MM.1S (cell line): ENCODE measurements at regions not wholly inside any gene's neighbourhood (a gene's known extent, or its start where the extent isn't known, plus 50 kb on each side); places are given as distances from the start of the nearest gene placed in this dataset.

Experiments
- DNase-seq: peaks from one replicate; pipeline ENCODE4 v3.0.0-alpha.2; 2015
- H2AFZ ChIP-seq: fragments of 300-600 bp; sonication (generic); 2 replicates; pipeline ENCODE4 v1.6.0; 2016; ENCODE audit warnings: antibody characterized with exemption, low read length
- H3F3A ChIP-seq: fragments of 300-600 bp; sonication (generic); 2 replicates; pipeline ENCODE4 v1.6.1; 2016; ENCODE audit warnings: mild to moderate bottlenecking, antibody characterized with exemption, low read length, moderate library complexity, mixed read lengths; ENCODE audit not compliant: insufficient read depth
- H3K27ac ChIP-seq: fragments of 300-600 bp; sonication (generic); 2 replicates; pipeline ENCODE4 v1.5.1; 2016; ENCODE audit warnings: mild to moderate bottlenecking, low read length
- H3K27me3 ChIP-seq: fragments of 300-600 bp; sonication (generic); replicated peaks from 2 replicates; pipeline ENCODE4 v1.6.0; 2016; ENCODE audit warnings: low read length; ENCODE audit not compliant: insufficient read depth
- H3K36me3 ChIP-seq: fragments of 300-600 bp; sonication (generic); replicated peaks from 2 replicates; pipeline ENCODE4 v1.6.1; 2016; ENCODE audit warnings: mild to moderate bottlenecking, low read length, mixed read lengths; ENCODE audit not compliant: insufficient read depth
- H3K4me1 ChIP-seq: fragments of 300-600 bp; sonication (generic); 2 replicates; pipeline ENCODE4 v1.6.1; 2016; ENCODE audit warnings: low read length, mixed read lengths
- H3K4me2 ChIP-seq: fragments of 300-600 bp; sonication (generic); 2 replicates; pipeline ENCODE4 v1.6.0; 2016; ENCODE audit warnings: low read depth, low read length
- H3K4me3 ChIP-seq: fragments of 300-600 bp; sonication (generic); 2 replicates; pipeline ENCODE4 v1.5.1; 2016; ENCODE audit warnings: low read length, mixed read lengths
- H3K79me2 ChIP-seq: fragments of 300-600 bp; sonication (generic); 2 replicates; pipeline ENCODE4 v1.6.1; 2016; ENCODE audit warnings: mixed run types, low read length, mixed read lengths
- H3K9ac ChIP-seq: fragments of 300-600 bp; sonication (generic); 2 replicates; pipeline ENCODE4 v1.6.1; 2016; ENCODE audit warnings: low read length, mixed read lengths
- H3K9me2 ChIP-seq: fragments of 300-600 bp; sonication (generic); replicated peaks from 2 replicates; pipeline ENCODE4 v1.6.1; 2016; ENCODE audit warnings: mild to moderate bottlenecking, low read length, mixed read lengths; ENCODE audit not compliant: insufficient read depth
- H3K9me3 ChIP-seq: fragments of 300-600 bp; sonication (generic); replicated peaks from 2 replicates; pipeline ENCODE4 v1.6.1; 2016; ENCODE audit warnings: mild to moderate bottlenecking, low read length, mixed read lengths; ENCODE audit not compliant: insufficient read depth
- H4K20me1 ChIP-seq: fragments of 300-600 bp; sonication (generic); 2 replicates; pipeline ENCODE4 v1.6.1; 2016; ENCODE audit warnings: mild to moderate bottlenecking, low read length, moderate library complexity, mixed read lengths; ENCODE audit not compliant: insufficient read depth
- CTCF ChIP-seq: fragments of 300-600 bp; sonication (generic); IDR thresholded peaks from 2 replicates; pipeline ENCODE4 v1.5.1; 2016; ENCODE audit warnings: antibody characterized with exemption, low read length, mixed read lengths
- EZH2 ChIP-seq: fragments of 300-600 bp; sonication (generic); optimal IDR thresholded peaks from 2 replicates; pipeline ENCODE3; 2017; ENCODE audit warnings: low read depth, mild to moderate bottlenecking, antibody characterized with exemption, low read length, mixed read lengths
- EZH2phosphoT487 ChIP-seq: fragments of 300-600 bp; sonication (generic); IDR thresholded peaks from 2 replicates; pipeline ENCODE4 v1.6.1; 2018; ENCODE audit warnings: antibody characterized with exemption, low read length

GRCh38 chr17:77028900-77029299, 111.9 kb upstream of the SEC14L1 start:
- Histone ChIP-seq H3K27ac (no peak overlapping the region), H3K79me2 (no peaks in the 10 kb centered on the region), H3K4me1 (no peaks in the 10 kb centered on the region), H3K9ac (no peak overlapping the region), H3K4me2 (no peak overlapping the region), H3K36me3 (no peaks in the 10 kb centered on the region), H4K20me1 (no peaks in the 10 kb centered on the region), H3K9me2 (no peaks in the 10 kb centered on the region), H3F3A (no peaks in the 10 kb centered on the region), H2AFZ (no peak overlapping the region), H3K9me3 (no peaks in the 10 kb centered on the region), H3K4me3 (no peak overlapping the region), H3K27me3 (no peaks in the 10 kb centered on the region)
- TF ChIP-seq EZH2phosphoT487 (no peak), EZH2 (no peak), CTCF (no peak)
- no peak for DNase-seq

- Histone ChIP-seq H3K27me3 (no peaks in the 10 kb centered on the region), H3F3A (no peaks in the 10 kb centered on the region), H4K20me1 (no peaks in the 10 kb centered on the region), H2AFZ (no peak overlapping the region), H3K79me2 (no peaks in the 10 kb centered on the region), H3K4me3 (no peak overlapping the region), H3K36me3 (no peaks in the 10 kb centered on the region), H3K9ac (no peak overlapping the region), H3K9me2 (no peaks in the 10 kb centered on the region), H3K4me1 (no peaks in the 10 kb centered on the region), H3K27ac (no peak overlapping the region), H3K4me2 (no peak overlapping the region), H3K9me3 (no peaks in the 10 kb centered on the region)
- DNase-seq = no peak
- TF ChIP-seq EZH2 = no peak
- no peak for TF ChIP-seq EZH2phosphoT487
- no peak for TF ChIP-seq CTCF
Measured at GRCh38 chr17:77032929-77033328, 107.8 kb upstream of the SEC14L1 start.

DNA sequence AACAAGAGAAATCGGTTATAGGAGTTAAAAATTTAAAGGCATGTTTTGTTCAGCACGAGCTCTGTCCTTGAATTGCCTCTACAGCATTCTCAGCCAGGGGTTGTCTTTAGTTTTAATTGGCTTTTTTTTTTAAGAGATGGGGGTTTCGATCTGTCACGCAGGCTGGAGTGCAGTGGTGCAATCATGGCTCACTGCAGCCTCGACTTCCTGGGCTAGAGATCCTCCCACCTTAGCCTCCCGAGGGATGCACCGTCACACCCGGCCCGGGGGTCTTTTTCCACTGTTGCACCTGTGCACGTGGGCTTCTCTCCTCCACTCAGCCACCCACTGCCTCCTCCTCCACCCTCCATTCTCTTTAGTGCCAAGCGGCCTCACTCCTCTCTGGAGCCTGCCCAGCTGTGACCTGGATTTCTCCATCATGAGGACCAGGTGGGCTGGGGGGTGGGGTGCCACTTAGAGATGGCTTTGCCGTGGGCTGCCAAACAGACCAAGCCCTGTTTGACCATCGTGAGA, 106.8 kb upstream of the SEC14L1 start:
- Histone ChIP-seq H3K9me3 (no peaks in the 10 kb centered on the region), H3K27ac (no peak overlapping the region), H3K4me1 (no peaks in the 10 kb centered on the region), H3K4me2 (no peak overlapping the region), H3K79me2 (no peaks in the 10 kb centered on the region), H3K4me3 (no peak overlapping the region), H3K9me2 (no peaks in the 10 kb centered on the region), H3K36me3 (no peaks in the 10 kb centered on the region), H4K20me1 (no peaks in the 10 kb centered on the region), H2AFZ (no peak overlapping the region), H3K9ac (no peak overlapping the region), H3F3A (no peaks in the 10 kb centered on the region), H3K27me3 (no peaks in the 10 kb centered on the region)
- TF ChIP-seq EZH2phosphoT487 (no peak), EZH2 (no peak), CTCF (no peak)
- no peak for DNase-seq
